ENCODE measurements at regions not wholly inside any gene's neighbourhood (a gene's known extent, or its start where the extent isn't known, plus 50 kb on each side); places are given as distances from the start of the nearest gene placed in this dataset.
"Not testable (repeated sequence)": the region's sequence is repeated elsewhere in the genome, so short reads cannot be mapped to it uniquely, and the experiment has no call there.

GRCh38 chr13:104657196-104657595 is 1591.0 kb upstream of the SLC10A2 start:
- Mint-ChIP-seq H3K36me3 (ENCODE audit: low read depth) (no peaks in the 10 kb centered on the region), H3K27ac (no peak overlapping the region)
- DNase-seq = no peak

GRCh38 chr13:104650431-104650830 is 1584.2 kb upstream of the SLC10A2 start:
- H3K27me3 Mint-ChIP-seq = no peaks in the 10 kb centered on the region
- ATAC-seq = no peak
- H3K27ac Mint-ChIP-seq = no peak overlapping the region
- no peak for DNase-seq
- no peaks in the 10 kb centered on the region for H3K36me3 Mint-ChIP-seq (ENCODE audit: low read depth)
- no peaks in the 10 kb centered on the region for H3K4me1 Mint-ChIP-seq
- H3K9me3 Mint-ChIP-seq = peaks cover 7% of the 10 kb centered on the region
- H3K4me3 Mint-ChIP-seq = no peak overlapping the region

More at GRCh38 chr13:104657196-104657595, 1591.0 kb upstream of the SLC10A2 start:
- H3K9me3 Mint-ChIP-seq = peaks cover 4% of the 10 kb centered on the region
- H3K4me1 Mint-ChIP-seq = no peaks in the 10 kb centered on the region
- peaks cover 3% of the 10 kb centered on the region for H3K27me3 Mint-ChIP-seq
- H3K4me3 Mint-ChIP-seq = no peak overlapping the region
- ATAC-seq = no peak

DNA sequence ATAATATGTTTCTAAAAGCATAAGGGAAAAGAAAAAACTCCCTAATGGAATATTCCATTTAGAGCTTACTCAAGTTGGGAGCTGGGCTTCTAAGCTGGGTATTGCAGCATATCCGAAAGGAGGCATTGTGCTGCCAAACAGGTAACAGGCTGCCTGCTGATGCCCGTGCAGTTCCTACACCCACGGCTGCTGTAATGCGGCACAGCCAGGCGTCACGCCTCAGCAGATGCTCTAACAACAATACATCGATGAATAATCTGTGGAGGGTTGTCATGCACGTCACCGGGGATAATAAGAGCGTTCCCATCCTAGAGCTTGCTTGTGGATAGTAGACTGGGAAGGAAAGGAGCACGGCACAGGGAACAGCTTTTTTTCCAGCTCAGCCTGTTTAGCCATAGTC is 1582.1 kb upstream of the SLC10A2 start:
- no peaks in the 10 kb centered on the region for H3K4me1 Mint-ChIP-seq
- DNase-seq (no peak), ATAC-seq (no peak)
- no peaks in the 10 kb centered on the region for H3K36me3 Mint-ChIP-seq (ENCODE audit: low read depth)
- no peak overlapping the region for H3K27ac Mint-ChIP-seq
- H3K4me3 Mint-ChIP-seq = no peak overlapping the region
- H3K9me3 Mint-ChIP-seq = peaks cover 4% of the 10 kb centered on the region
- no peaks in the 10 kb centered on the region for H3K27me3 Mint-ChIP-seq

GRCh38 chr13:104645786-104646185 is 1579.6 kb upstream of the SLC10A2 start:
- ATAC-seq = no peak
- Mint-ChIP-seq H3K36me3 (ENCODE audit: low read depth) (no peaks in the 10 kb centered on the region), H3K9me3 (peaks cover 3% of the 10 kb centered on the region), H3K27me3 (no peaks in the 10 kb centered on the region), H3K27ac (no peak overlapping the region), H3K4me1 (no peaks in the 10 kb centered on the region), H3K4me3 (no peak overlapping the region)
- no peak for DNase-seq

GRCh38 chr13:104641309-104641708 is 1575.1 kb upstream of the SLC10A2 start:
- H3K27me3 Mint-ChIP-seq = no peaks in the 10 kb centered on the region
- H3K4me3 Mint-ChIP-seq = no peak overlapping the region
- no peak overlapping the region for H3K27ac Mint-ChIP-seq
- H3K4me1 Mint-ChIP-seq = no peaks in the 10 kb centered on the region
- ATAC-seq = no peak
- H3K36me3 Mint-ChIP-seq (ENCODE audit: low read depth) = no peaks in the 10 kb centered on the region
- H3K9me3 Mint-ChIP-seq = peaks cover 3% of the 10 kb centered on the region
- DNase-seq = no peak

- Mint-ChIP-seq H3K27ac (no peak overlapping the region), H3K9me3 (peaks cover 3% of the 10 kb centered on the region), H3K4me3 (no peak overlapping the region), H3K27me3 (no peaks in the 10 kb centered on the region), H3K4me1 (no peaks in the 10 kb centered on the region), H3K36me3 (ENCODE audit: low read depth) (no peaks in the 10 kb centered on the region)
- DNase-seq = no peak
- no peak for ATAC-seq
Observed at GRCh38 chr13:104635879-104636278, 1569.7 kb upstream of the SLC10A2 start.

DNA sequence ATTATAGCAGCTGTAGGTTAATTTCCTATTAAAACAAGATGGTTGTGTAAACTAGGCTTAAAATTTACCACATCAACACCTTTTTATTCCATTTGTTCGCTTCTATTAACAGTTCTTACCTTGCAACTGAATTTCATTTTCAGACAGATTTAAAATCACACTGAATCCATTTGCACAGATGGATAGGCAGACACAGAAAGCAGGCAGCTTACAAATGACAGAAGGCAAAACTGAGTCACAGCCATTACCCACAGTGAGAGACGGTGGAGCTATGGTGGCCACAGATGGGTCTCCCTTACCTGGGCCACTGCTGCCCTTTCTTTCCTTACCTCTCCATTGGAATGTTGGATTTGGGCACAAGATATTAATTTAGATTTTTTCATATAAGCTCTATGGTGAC is 1567.8 kb upstream of the SLC10A2 start:
- Mint-ChIP-seq H3K4me3 (no peak overlapping the region), H3K9me3 (no peaks in the 10 kb centered on the region), H3K27ac (no peak overlapping the region), H3K36me3 (ENCODE audit: low read depth) (no peaks in the 10 kb centered on the region), H3K27me3 (no peaks in the 10 kb centered on the region), H3K4me1 (no peaks in the 10 kb centered on the region)
- ATAC-seq (no peak), DNase-seq (no peak)

GRCh38 chr13:104632736-104633135 is 1566.5 kb upstream of the SLC10A2 start:
- Mint-ChIP-seq H3K27me3 (no peaks in the 10 kb centered on the region), H3K9me3 (no peaks in the 10 kb centered on the region), H3K36me3 (ENCODE audit: low read depth) (no peaks in the 10 kb centered on the region), H3K27ac (no peak overlapping the region), H3K4me1 (no peaks in the 10 kb centered on the region), H3K4me3 (no peak overlapping the region)
- ATAC-seq (no peak), DNase-seq (no peak)

GRCh38 chr13:104625201-104625600 is 1559.0 kb upstream of the SLC10A2 start:
- H3K4me1 Mint-ChIP-seq = no peaks in the 10 kb centered on the region
- no peaks in the 10 kb centered on the region for H3K27me3 Mint-ChIP-seq
- no peak for ATAC-seq
- H3K4me3 Mint-ChIP-seq = no peak overlapping the region
- no peak for DNase-seq
- H3K27ac Mint-ChIP-seq = no peak overlapping the region
- no peaks in the 10 kb centered on the region for H3K36me3 Mint-ChIP-seq (ENCODE audit: low read depth)
- no peaks in the 10 kb centered on the region for H3K9me3 Mint-ChIP-seq

DNA sequence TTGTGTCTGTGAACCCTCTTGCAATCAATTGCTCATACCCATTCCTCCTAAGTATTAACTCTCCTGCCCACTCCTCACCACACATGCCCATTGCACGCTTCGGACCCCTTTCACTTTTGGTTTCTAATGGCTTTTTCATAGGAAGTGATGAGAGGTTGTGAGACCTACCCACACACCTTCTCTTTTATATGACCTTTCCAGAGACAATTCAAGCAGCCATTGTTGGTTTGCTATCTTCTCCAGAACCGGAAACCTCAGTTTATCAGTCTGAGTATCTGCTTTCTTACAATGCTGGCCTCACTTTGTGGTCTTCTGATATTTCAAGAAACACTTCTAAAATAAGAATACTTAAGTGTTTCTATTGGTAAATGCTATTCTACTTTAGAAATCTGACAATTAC is 1550.8 kb upstream of the SLC10A2 start:
- Mint-ChIP-seq H3K27me3 (no peaks in the 10 kb centered on the region), H3K4me1 (no peaks in the 10 kb centered on the region), H3K36me3 (ENCODE audit: low read depth) (no peaks in the 10 kb centered on the region), H3K27ac (no peak overlapping the region), H3K4me3 (no peak overlapping the region), H3K9me3 (peaks cover 18% of the 10 kb centered on the region)
- ATAC-seq (no peak), DNase-seq (no peak)

- no peak overlapping the region for H3K27ac Mint-ChIP-seq
- DNase-seq = no peak
- no peaks in the 10 kb centered on the region for H3K4me1 Mint-ChIP-seq
- H3K4me3 Mint-ChIP-seq = no peak overlapping the region
- H3K27me3 Mint-ChIP-seq = no peaks in the 10 kb centered on the region
- no peaks in the 10 kb centered on the region for H3K36me3 Mint-ChIP-seq (ENCODE audit: low read depth)
- H3K9me3 Mint-ChIP-seq = peaks cover 18% of the 10 kb centered on the region
- ATAC-seq = no peak
Observed at GRCh38 chr13:104614361-104615145, 1548.3 kb upstream of the SLC10A2 start.

- Mint-ChIP-seq H3K4me3 (no peak overlapping the region), H3K36me3 (ENCODE audit: low read depth) (no peaks in the 10 kb centered on the region), H3K4me1 (no peaks in the 10 kb centered on the region), H3K27me3 (no peaks in the 10 kb centered on the region), H3K27ac (no peak overlapping the region), H3K9me3 (no peaks in the 10 kb centered on the region)
- DNase-seq = no peak
- ATAC-seq = no peak
Observed at GRCh38 chr13:104608331-104608730, 1542.1 kb upstream of the SLC10A2 start.

GRCh38 chr13:104605435-104605834 is 1539.2 kb upstream of the SLC10A2 start:
- not testable (repeated sequence) for H3K36me3 Mint-ChIP-seq (ENCODE audit: low read depth); DNase-seq; H3K27me3 Mint-ChIP-seq; H3K27ac Mint-ChIP-seq; H3K9me3 Mint-ChIP-seq; H3K4me1 Mint-ChIP-seq; H3K4me3 Mint-ChIP-seq; ATAC-seq

DNA sequence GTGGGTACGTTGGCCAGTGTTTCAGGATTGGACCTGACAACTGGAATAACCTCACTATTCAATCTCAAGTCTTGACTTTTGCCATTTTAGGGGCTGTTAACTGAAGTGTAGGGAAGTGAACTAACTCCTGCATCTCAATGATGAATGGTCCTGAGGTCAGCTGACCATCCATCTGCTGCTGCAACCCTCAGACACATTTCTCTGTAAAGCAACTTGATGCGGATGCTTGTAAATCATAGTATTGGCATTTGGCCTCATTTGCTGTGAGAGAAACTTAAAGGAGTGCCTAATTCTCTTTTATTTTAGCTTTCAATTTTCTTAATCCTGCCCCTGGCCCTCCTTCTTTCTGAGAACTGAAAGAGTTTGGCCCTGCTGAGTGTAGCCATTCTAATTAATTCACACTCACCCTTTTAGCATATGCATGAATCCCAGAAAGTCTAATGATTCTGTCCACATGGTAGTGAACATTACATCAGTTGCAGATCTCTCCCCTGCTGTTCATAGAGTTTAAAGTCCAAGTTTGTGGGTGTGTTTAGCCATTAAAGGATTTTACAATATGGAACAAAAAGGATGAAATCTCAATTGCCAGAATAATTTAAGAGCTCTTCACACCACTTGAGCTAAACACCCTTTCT is 1531.4 kb upstream of the SLC10A2 start:
- Mint-ChIP-seq H3K27me3 (no peaks in the 10 kb centered on the region), H3K9me3 (no peaks in the 10 kb centered on the region), H3K4me3 (no peak overlapping the region), H3K36me3 (ENCODE audit: low read depth) (no peaks in the 10 kb centered on the region), H3K4me1 (no peaks in the 10 kb centered on the region), H3K27ac (no peak overlapping the region)
- ATAC-seq = no peak
- no peak for DNase-seq

GRCh38 chr13:104595511-104595910 is 1529.3 kb upstream of the SLC10A2 start:
- Mint-ChIP-seq H3K4me3 (no peak overlapping the region), H3K4me1 (no peaks in the 10 kb centered on the region)
- ATAC-seq = no peak

More at GRCh38 chr13:104595511-104595910, 1529.3 kb upstream of the SLC10A2 start:
- Mint-ChIP-seq H3K27ac (no peak overlapping the region), H3K27me3 (no peaks in the 10 kb centered on the region), H3K9me3 (no peaks in the 10 kb centered on the region), H3K36me3 (ENCODE audit: low read depth) (no peaks in the 10 kb centered on the region)
- no peak for DNase-seq
